K562 (cell line): ENCODE measurements at regions not wholly inside any gene's neighbourhood (a gene's known extent, or its start where the extent isn't known, plus 50 kb on each side); places are given as distances from the start of the nearest gene placed in this dataset.

Experiments
- ATAC-seq: fragments of 200-7000 bp; cut with Tn5 transposase; 3 replicates; pipeline ENCODE4 v1.9.1; 2020; ENCODE audit warnings: moderate library complexity
- BruUV-seq: library from RNA; stranded (reverse); fragments of 400-500 nt; replicated peaks from 2 replicates; lab custom pipeline; 2021; lab: Mats Ljungman, UMichigan
- CTCF ChIA-PET: fragments of 300-600 bp; formaldehyde crosslinking; extraction: SDS; loops from one replicate; lab custom pipeline; 2021; ENCODE audit warnings: low intra/inter-chr PET ratio; lab: Yijun Ruan, JAX
- POLR2A ChIA-PET: fragments of 300-600, 350-650 bp; sonication (Branson Sonifier 250); formaldehyde crosslinking; extraction: SDS; loops from one replicate; lab custom pipeline; 2021; ENCODE audit warnings: antibody characterized with exemption, inconsistent platforms; lab: Yijun Ruan, JAX
- DNase-seq, 4 experiments: peaks; one replicate each; pipeline versions ENCODE4 v3.0.0 to v3.0.0-alpha.2; 2011 to 2018; ENCODE audit warnings: low spot score in 3 of 4, mixed read lengths in 3 of 4; ENCODE audit errors: extremely low read depth in 1 of 4
- FAIRE-seq: peaks from 2 replicates; lab custom pipeline; 2011; peaks lifted over from hg19 to GRCh38; lab: Jason Lieb, UNC
- H2AFZ ChIP-seq: 2 replicates; pipeline ENCODE4 v1.6.0; 2011; ENCODE audit warnings: low read depth, low read length, control low read depth, inconsistent platforms
- H3K27ac ChIP-seq: fragments of 200-600 bp; 3 replicates; pipeline ENCODE4 v1.8.0; 2011; ENCODE audit warnings: low read depth, mild to moderate bottlenecking, control low read depth, inconsistent platforms, low read length, moderate library complexity, mixed read lengths; ENCODE audit errors: extremely low read depth
- H3K27me3 ChIP-seq, 2 experiments: fragments of 300-600 bp in 1 of 2; 2 replicates in 1 of 2; 3 replicates in 1 of 2; pipeline versions ENCODE4 v1.6.0 to v1.8.0; 2011; ENCODE audit warnings: inconsistent platforms in 2 of 2, low read length in 2 of 2, mild to moderate bottlenecking in 1 of 2, mixed read lengths in 1 of 2, moderate library complexity in 1 of 2; ENCODE audit not compliant: control insufficient read depth in 2 of 2, insufficient read depth in 2 of 2
- H3K36me3 ChIP-seq: fragments of 300-600 bp; 3 replicates; pipeline ENCODE4 v1.8.0; 2011; ENCODE audit warnings: mild to moderate bottlenecking, low read length, inconsistent platforms; ENCODE audit not compliant: control insufficient read depth, insufficient read depth
- H3K4me1 ChIP-seq, 2 experiments: fragments of 200-600 bp in 1 of 2; replicated peaks in 1 of 2; 2 replicates in 1 of 2; 3 replicates in 1 of 2; pipeline versions ENCODE4 v1.5.1 to v1.8.0; 2011; ENCODE audit warnings: inconsistent platforms in 2 of 2, low read length in 2 of 2, mild to moderate bottlenecking in 1 of 2, mixed read lengths in 1 of 2, moderate library complexity in 1 of 2; ENCODE audit not compliant: control insufficient read depth in 2 of 2, insufficient read depth in 2 of 2
- H3K4me2 ChIP-seq: 2 replicates; pipeline ENCODE4 v1.6.1; 2011; ENCODE audit warnings: low read length, control low read depth, inconsistent platforms, mixed read lengths; ENCODE audit not compliant: insufficient read depth
- H3K4me3 ChIP-seq: fragments of 200-600 bp; sonication (generic), shearing (Covaris generic); 2 replicates; pipeline ENCODE4 v1.5.1; 2016; ENCODE audit warnings: control low read depth, inconsistent platforms
- H3K79me2 ChIP-seq: fragments of 200-600 bp; 3 replicates; pipeline ENCODE4 v1.8.0; 2011; ENCODE audit warnings: low read length, inconsistent platforms; ENCODE audit not compliant: control insufficient read depth, insufficient read depth
- H3K9ac ChIP-seq, 2 experiments: 2 replicates each; pipeline versions ENCODE4 v1.6.0 to v1.6.1; 2011; ENCODE audit warnings: low read depth in 2 of 2, low read length in 2 of 2, control low read depth in 1 of 2, inconsistent platforms in 1 of 2, mild to moderate bottlenecking in 1 of 2, mixed read lengths in 1 of 2; ENCODE audit not compliant: insufficient read depth in 1 of 2
- H3K9me1 ChIP-seq: one replicate; pipeline ENCODE4 v1.6.0; 2011; ENCODE audit warnings: inconsistent platforms, mild to moderate bottlenecking, low read length, moderate library complexity; ENCODE audit not compliant: control insufficient read depth, insufficient read depth
- H3K9me3 ChIP-seq: replicated peaks from 2 replicates; pipeline ENCODE4 v1.5.1; 2011; ENCODE audit warnings: low read depth, low read length, inconsistent platforms; ENCODE audit not compliant: control insufficient read depth, insufficient read depth
- H4K20me1 ChIP-seq: replicated peaks from 2 replicates; pipeline ENCODE4 v1.6.1; 2011; ENCODE audit warnings: low read length, inconsistent platforms, mixed read lengths; ENCODE audit not compliant: control insufficient read depth, insufficient read depth
- CBX3 ChIP-seq, 2 experiments: IDR thresholded peaks; 1 replicate in 1 of 2; 2 replicates in 1 of 2; pipeline ENCODE4 v1.6.1; 2012; ENCODE audit warnings: inconsistent platforms in 2 of 2, low read length in 2 of 2, borderline replicate concordance in 1 of 2, control low read depth in 1 of 2
- FOXJ3 ChIP-seq: sonication (generic); formaldehyde crosslinking; IDR thresholded peaks from 2 replicates; pipeline ENCODE4 v1.4.0; 2020; ENCODE audit warnings: mild to moderate bottlenecking, missing genetic modification reagents
- HES1 ChIP-seq: fragments of 450-650 bp; IDR thresholded peaks from 2 replicates; pipeline ENCODE4 v1.6.1; 2016; ENCODE audit warnings: low read depth, mild to moderate bottlenecking, moderate library complexity
- IFI16 ChIP-seq: fragments of 250-450 bp; sonication (Bioruptor Pico); IDR thresholded peaks from 2 replicates; pipeline ENCODE4 v2.1.2; 2022; ENCODE audit warnings: mild to moderate bottlenecking, inconsistent platforms
- SAP30 ChIP-seq: fragments of 200-600 bp; sonication (generic); IDR thresholded peaks from 2 replicates; pipeline ENCODE4 v1.6.1; 2012; ENCODE audit warnings: borderline replicate concordance, low read depth, mild to moderate bottlenecking, moderate library complexity, low read length, control low read depth, inconsistent platforms; ENCODE audit not compliant: insufficient read depth, poor library complexity, severe bottlenecking
- ZBTB49 ChIP-seq: sonication (generic); formaldehyde crosslinking; IDR thresholded peaks from 2 replicates; pipeline ENCODE4 v1.8.0; 2022; ENCODE audit warnings: missing genetic modification reagents, mild to moderate bottlenecking, borderline replicate concordance
- ZBTB7A ChIP-seq: IDR thresholded peaks from 2 replicates; pipeline ENCODE4 v1.6.1; 2011; ENCODE audit warnings: low read depth, mild to moderate bottlenecking, low read length, moderate library complexity, borderline replicate concordance; ENCODE audit not compliant: control insufficient read depth
- ZNF175 ChIP-seq: fragments of 200-800 bp; sonication (Bioruptor generic); IDR thresholded peaks from 2 replicates; pipeline ENCODE4 v1.6.1; 2016; ENCODE audit warnings: low read depth, mild to moderate bottlenecking, missing genetic modification characterization, missing compliant biosample characterization
- ZNF224 ChIP-seq: sonication (generic); formaldehyde crosslinking; IDR thresholded peaks from 2 replicates; pipeline ENCODE4 v1.8.0; 2022; ENCODE audit warnings: mild to moderate bottlenecking, missing genetic modification reagents
- ZNF639 ChIP-seq, 2 experiments: fragments of 200-800 bp in 1 of 2; sonication (Bioruptor generic) in 1 of 2; sonication (generic) in 1 of 2; formaldehyde crosslinking in 1 of 2; IDR thresholded peaks in 1 of 2; conservative IDR thresholded peaks in 1 of 2; 2 replicates each; pipeline versions ENCODE4 v1.5.0 to v1.6.1; 2016 to 2020; ENCODE audit warnings: missing compliant biosample characterization in 1 of 2, missing genetic modification characterization in 1 of 2, missing genetic modification reagents in 1 of 2
- ZNF76 ChIP-seq: fragments of 250-450 bp; sonication (Bioruptor Pico); IDR thresholded peaks from 2 replicates; pipeline ENCODE4 v1.4.0; 2020; ENCODE audit warnings: mild to moderate bottlenecking, moderate library complexity, borderline replicate concordance
- WGBS: fragments of 100-300 bp; shearing (Covaris generic); methylation state at CpG from one replicate; pipeline ENCODE4 v1.1.6; 2016; ENCODE audit warnings: low coverage, mixed read lengths; ENCODE audit not compliant: insufficient coverage; ENCODE audit errors: missing lambda C conversion rate; 5-methylcytosine and 5-hydroxymethylcytosine counted together
- in situ Hi-C: fragments of 300-500 bp; cut with MboI; formaldehyde crosslinking; loops from 4 replicates; pipeline ENCODE4 v1.15.0; 2018; ENCODE audit warnings: inconsistent platforms, mixed read lengths
- intact Hi-C: fragments of 100-400 bp; cut with micrococcal nuclease; formaldehyde crosslinking; loops from 2 replicates; pipeline ENCODE4 v1.14.2; 2022

- 0% methylated on average over 1 of the region's 1 CpG for WGBS
- in situ Hi-C loops (no loop called here), intact Hi-C loops (no loop called here)
- DNase-seq: no peak
- ATAC-seq: no peak
- CTCF ChIA-PET: no interaction called here
- Histone ChIP-seq H3K27me3 (no peaks in the 10 kb centered on the region), H3K4me2 (no peak overlapping the region), H3K27ac (no peak overlapping the region), H3K9me3 (0 out of 2 replicates have a peak, but pooled peaks cover 1% of the 10 kb centered on the region), H3K9me1 (no peaks in the 10 kb centered on the region)
- POLR2A ChIA-PET: no interaction called here
- no peak for FAIRE-seq
- TF ChIP-seq HES1 (no peak), ZNF224 (CRISPR knock-in tag) (no peak), ZNF175 (CRISPR knock-in tag) (no peak), CBX3 (IDR thresholded peaks at IDR 0.05; ENCODE audit: borderline replicate concordance in 1 of 2, low read length in 2 of 2) (no peak)
- TF ChIP-seq, all 486 proteins: peak for 0
- no peaks in the 10 kb centered on the region for H3K4me1 ChIP-seq
- no peaks in the 10 kb centered on the region for H3K79me2 ChIP-seq
- no peaks in the 10 kb centered on the region for H4K20me1 ChIP-seq
- BruUV-seq: no TSS peak
- no peak overlapping the region for H3K9ac ChIP-seq
- no peak overlapping the region for H2AFZ ChIP-seq
- no peak overlapping the region for H3K4me3 ChIP-seq
- no peaks in the 10 kb centered on the region for H3K36me3 ChIP-seq
Observed at GRCh38 chr12:79521576-79521975, 169.2 kb downstream of the PAWR start.

- FAIRE-seq (no peak), ATAC-seq (no peak), DNase-seq (no peak)
- Histone ChIP-seq H3K27ac (no peak overlapping the region), H3K4me2 (no peak overlapping the region), H3K4me1 (no peaks in the 10 kb centered on the region), H2AFZ (no peak overlapping the region), H3K36me3 (no peaks in the 10 kb centered on the region), H3K9me3 (peaks cover 1% of the 10 kb centered on the region; the same call in 1 of the 2 replicates), H4K20me1 (no peaks in the 10 kb centered on the region), H3K9ac (no peak overlapping the region), H3K4me3 (no peak overlapping the region), H3K9me1 (no peaks in the 10 kb centered on the region), H3K27me3 (no peaks in the 10 kb centered on the region), H3K79me2 (no peaks in the 10 kb centered on the region)
- ChIA-PET POLR2A (no interaction called here), CTCF (no interaction called here)
- intact Hi-C loops (no loop called here), in situ Hi-C loops (no loop called here)
- BruUV-seq: no TSS peak
- 0% methylated on average over 2 of the region's 2 CpGs for WGBS
- TF ChIP-seq ZNF639 (CRISPR knock-in tag; conservative IDR thresholded peaks at IDR 0.05 in 1 of 2, IDR thresholded peaks at IDR 0.05 in 1 of 2): no peak
- no peak for TF ChIP-seq FOXJ3 (CRISPR knock-in tag)
- TF ChIP-seq ZBTB49 (CRISPR knock-in tag): no peak
- TF ChIP-seq ZBTB7A: no peak
- TF ChIP-seq IFI16: no peak
- no peak for TF ChIP-seq SAP30
- no peak for TF ChIP-seq ZNF76
Observed at GRCh38 chr12:79517363-79517762, 173.4 kb downstream of the PAWR start.
